ENCODE measurements at regions not wholly inside any gene's neighbourhood (a gene's known extent, or its start where the extent isn't known, plus 50 kb on each side); places are given as distances from the start of the nearest gene placed in this dataset.

GRCh38 chrX:25226151-25226550 is 210.4 kb upstream of the ARX start:
- in situ Hi-C loops (cut with MboI; ENCODE audit: low sequenced_read_pairs), result no loop called here

- in situ Hi-C loops (cut with MboI; ENCODE audit: low sequenced_read_pairs), result no loop called here
Observed at GRCh38 chrX:25219480-25219879, 203.7 kb upstream of the ARX start.

GRCh38 chrX:25213611-25214010 is 197.8 kb upstream of the ARX start:
- in situ Hi-C loops (cut with MboI; ENCODE audit: low sequenced_read_pairs), result no loop called here

GRCh38 chrX:25207803-25208475 is 192.2 kb upstream of the ARX start:
- in situ Hi-C loops (cut with MboI; ENCODE audit: low sequenced_read_pairs), result no loop called here

- in situ Hi-C loops (cut with MboI; ENCODE audit: low sequenced_read_pairs), result no loop called here
Observed at GRCh38 chrX:25206778-25207177, 191.0 kb upstream of the ARX start.

- in situ Hi-C loops (cut with MboI; ENCODE audit: low sequenced_read_pairs), result no loop called here
Observed at GRCh38 chrX:25204182-25204581, 188.4 kb upstream of the ARX start.

GRCh38 chrX:25202827-25203226 is 187.1 kb upstream of the ARX start:
- in situ Hi-C loops (cut with MboI; ENCODE audit: low sequenced_read_pairs), result no loop called here

GRCh38 chrX:25198891-25199290 is 183.1 kb upstream of the ARX start:
- in situ Hi-C loops (cut with MboI; ENCODE audit: low sequenced_read_pairs), result no loop called here

GRCh38 chrX:25198253-25198652 is 182.5 kb upstream of the ARX start:
- in situ Hi-C loops (cut with MboI; ENCODE audit: low sequenced_read_pairs), result no loop called here

GRCh38 chrX:25196221-25196620 is 180.5 kb upstream of the ARX start:
- in situ Hi-C loops (cut with MboI; ENCODE audit: low sequenced_read_pairs), result no loop called here

- in situ Hi-C loops (cut with MboI; ENCODE audit: low sequenced_read_pairs), result no loop called here
Observed at GRCh38 chrX:25191403-25191802, 175.6 kb upstream of the ARX start.

GRCh38 chrX:25181775-25182174 is 166.0 kb upstream of the ARX start:
- in situ Hi-C loops (cut with MboI; ENCODE audit: low sequenced_read_pairs), result no loop called here

- in situ Hi-C loops (cut with MboI; ENCODE audit: low sequenced_read_pairs), result no loop called here
Observed at GRCh38 chrX:25180242-25180641, 164.5 kb upstream of the ARX start.

GRCh38 chrX:25178555-25178954 is 162.8 kb upstream of the ARX start:
- in situ Hi-C loops (cut with MboI; ENCODE audit: low sequenced_read_pairs), result no loop called here

- in situ Hi-C loops (cut with MboI; ENCODE audit: low sequenced_read_pairs), result no loop called here
Observed at GRCh38 chrX:25175743-25176142, 160.0 kb upstream of the ARX start.

- in situ Hi-C loops (cut with MboI; ENCODE audit: low sequenced_read_pairs), result no loop called here
Observed at GRCh38 chrX:25175171-25175570, 159.4 kb upstream of the ARX start.

- in situ Hi-C loops (cut with MboI; ENCODE audit: low sequenced_read_pairs), result no loop called here
Observed at GRCh38 chrX:25166546-25166945, 150.8 kb upstream of the ARX start.

GRCh38 chrX:25166145-25166544 is 150.4 kb upstream of the ARX start:
- in situ Hi-C loops (cut with MboI; ENCODE audit: low sequenced_read_pairs), result no loop called here

- in situ Hi-C loops (cut with MboI; ENCODE audit: low sequenced_read_pairs), result no loop called here
Observed at GRCh38 chrX:25158635-25159034, 142.9 kb upstream of the ARX start.

- in situ Hi-C loops (cut with MboI; ENCODE audit: low sequenced_read_pairs), result no loop called here
Observed at GRCh38 chrX:25156832-25157231, 141.1 kb upstream of the ARX start.

GRCh38 chrX:25156323-25156722 is 140.6 kb upstream of the ARX start:
- in situ Hi-C loops (cut with MboI; ENCODE audit: low sequenced_read_pairs), result no loop called here

- in situ Hi-C loops (cut with MboI; ENCODE audit: low sequenced_read_pairs), result no loop called here
Observed at GRCh38 chrX:25154168-25154567, 138.4 kb upstream of the ARX start.

GRCh38 chrX:25151749-25152148 is 136.0 kb upstream of the ARX start:
- in situ Hi-C loops (cut with MboI; ENCODE audit: low sequenced_read_pairs), result no loop called here
